ENCODE measurements at regions not wholly inside any gene's neighbourhood (a gene's known extent, or its start where the extent isn't known, plus 50 kb on each side); places are given as distances from the start of the nearest gene placed in this dataset.
"Not testable (repeated sequence)": the region's sequence is repeated elsewhere in the genome, so short reads cannot be mapped to it uniquely, and the experiment has no call there.

DNA sequence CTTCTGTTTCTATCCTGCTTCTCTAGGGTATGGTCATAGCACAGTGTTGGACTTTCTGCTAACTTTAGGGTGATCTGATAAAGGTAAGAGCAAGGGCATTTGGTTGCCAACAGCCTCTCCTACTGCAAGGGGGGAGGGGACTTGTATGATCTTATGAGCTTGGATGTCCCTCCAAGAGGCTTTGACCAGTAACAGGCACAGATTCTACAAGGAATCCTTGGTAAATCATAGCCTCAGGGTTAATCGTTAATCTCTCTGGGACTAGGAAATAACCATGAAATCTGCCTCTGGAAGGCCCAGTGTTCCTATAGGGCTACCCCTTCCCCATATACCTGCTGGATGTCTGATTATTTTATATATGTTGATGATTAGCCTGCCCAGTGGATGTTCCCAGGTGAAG lies 134.8 kb upstream of the TNFSF4 start:
- no peak for DNase-seq (ENCODE audit: low spot score)
- no peak for FAIRE-seq

- DNase-seq (ENCODE audit: low spot score) (no peak), FAIRE-seq (no peak)
Measured at GRCh38 chr1:173342736-173343135, 134.4 kb upstream of the PRDX6 start.

GRCh38 chr1:173344034-173344743 lies 132.9 kb upstream of the PRDX6 start:
- DNase-seq (ENCODE audit: low spot score) (no peak), FAIRE-seq (no peak)

DNA sequence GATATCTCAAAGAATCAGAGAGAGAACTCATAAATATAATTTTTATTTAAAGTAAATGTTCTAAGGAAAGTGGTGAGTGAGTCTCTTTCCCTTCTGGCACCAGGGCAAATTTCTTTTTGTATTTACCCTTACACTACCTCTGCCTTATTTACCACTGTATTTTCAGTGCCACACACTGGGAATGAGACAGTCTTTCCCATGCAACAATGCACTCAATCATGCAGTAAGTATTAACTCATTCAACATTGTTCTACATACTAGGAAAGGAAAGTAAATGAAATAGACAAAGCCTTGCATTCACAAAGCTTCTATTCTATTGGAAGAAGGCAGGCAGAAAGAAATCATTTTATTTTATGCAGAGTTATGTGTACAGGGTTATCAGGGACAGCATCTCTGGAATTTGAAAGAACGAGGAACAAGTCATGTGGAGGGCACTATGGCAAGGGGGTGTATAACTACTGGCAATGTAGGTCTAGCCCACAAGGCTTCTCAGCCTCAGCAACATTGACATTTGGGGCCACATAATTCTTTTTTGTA lies 129.8 kb upstream of the PRDX6 start:
- DNase-seq (ENCODE audit: low spot score) (no peak), FAIRE-seq (no peak)

GRCh38 chr1:173352635-173353034 lies 124.5 kb upstream of the PRDX6 start:
- not testable (repeated sequence) for DNase-seq (ENCODE audit: low spot score); FAIRE-seq

- DNase-seq (ENCODE audit: low spot score) (no peak), FAIRE-seq (no peak)
Measured at GRCh38 chr1:173353350-173353749, 123.8 kb upstream of the PRDX6 start.

DNA sequence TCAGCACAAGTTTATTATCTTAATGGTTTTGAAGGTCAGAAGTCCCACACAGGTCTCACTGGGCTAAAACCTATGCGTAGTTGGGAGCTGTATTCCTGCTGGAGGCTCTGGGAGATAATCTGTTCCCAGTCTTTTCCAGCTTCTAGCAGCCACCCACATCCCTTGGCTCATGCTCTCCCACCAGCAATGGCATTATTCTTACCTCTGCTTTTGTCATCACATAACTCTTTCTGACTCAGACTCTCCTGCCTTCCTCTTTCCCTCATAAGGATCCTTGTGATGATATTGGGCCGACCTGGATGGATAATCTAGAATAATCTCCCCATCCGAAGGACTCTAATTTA lies 122.2 kb upstream of the PRDX6 start:
- FAIRE-seq: no peak
- DNase-seq (ENCODE audit: low spot score): peak; percentile 14

DNA sequence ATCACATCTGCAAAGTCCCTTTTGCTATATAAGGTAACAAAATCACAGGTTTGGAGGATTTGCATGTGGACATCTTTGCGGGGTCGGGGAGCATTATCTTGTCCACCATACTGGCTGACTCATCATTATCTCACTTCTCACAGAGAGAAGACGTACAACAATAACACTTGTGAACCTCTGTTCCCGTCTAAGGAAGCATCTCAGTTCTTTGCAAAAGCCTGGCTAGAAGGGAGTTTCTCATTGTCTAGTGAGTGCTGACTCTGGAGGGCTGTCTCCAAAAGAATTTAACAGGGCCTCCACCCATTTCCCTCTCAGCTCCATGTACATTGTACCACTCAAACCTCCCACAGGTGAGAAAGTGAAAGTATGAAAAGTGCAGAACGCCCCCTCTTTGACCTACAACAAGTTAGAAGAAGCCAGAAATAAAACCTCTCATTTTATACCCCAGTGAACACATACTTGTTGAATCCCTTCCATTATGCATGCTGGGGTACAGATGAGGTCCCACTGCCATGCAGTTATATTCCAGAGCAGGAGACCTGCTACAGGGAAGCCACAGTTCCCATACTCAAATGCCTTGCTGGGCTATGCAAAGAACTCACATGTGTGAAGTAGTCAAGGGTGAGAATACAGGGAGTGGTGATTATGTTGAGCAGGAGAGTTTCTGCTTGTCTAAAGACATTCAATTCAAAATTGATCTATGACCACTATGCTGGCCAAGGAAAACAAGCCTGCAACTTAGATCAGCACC lies 121.7 kb upstream of the PRDX6 start:
- DNase-seq (ENCODE audit: low spot score): peak; percentile 14
- FAIRE-seq: no peak

GRCh38 chr1:173356191-173356762 lies 120.9 kb upstream of the PRDX6 start:
- DNase-seq (ENCODE audit: low spot score) (no peak), FAIRE-seq (no peak)

DNA sequence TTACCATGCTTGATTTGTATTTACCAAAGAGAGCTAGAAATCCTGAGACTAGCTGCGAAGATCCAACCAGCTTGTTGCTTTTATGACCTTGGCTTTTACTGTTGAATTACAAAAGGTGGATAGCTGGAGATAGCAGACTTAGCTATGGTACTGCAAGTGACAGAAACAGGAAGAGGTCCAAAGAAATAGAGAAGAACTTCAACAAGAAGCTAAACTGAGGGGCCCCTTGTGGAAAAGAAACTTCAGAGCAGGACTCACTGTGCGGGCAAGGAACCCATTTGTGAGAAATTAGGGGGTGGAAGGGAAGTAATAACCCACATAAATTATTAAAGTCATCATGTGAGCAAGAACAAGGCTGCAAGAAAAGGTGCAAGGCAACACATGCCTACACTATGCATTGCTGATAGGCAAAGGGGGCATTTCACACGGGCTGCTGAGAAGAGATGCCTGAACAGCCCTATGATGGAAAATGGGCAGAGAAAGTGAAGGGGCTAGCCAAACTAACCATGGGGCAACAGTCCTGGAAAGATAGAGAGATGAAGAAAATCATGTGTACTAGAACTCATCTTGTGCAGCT lies 116.6 kb upstream of the PRDX6 start:
- no peak for DNase-seq (ENCODE audit: low spot score)

GRCh38 chr1:173362543-173362942 lies 114.6 kb upstream of the PRDX6 start:
- no peak for FAIRE-seq
- DNase-seq (ENCODE audit: low spot score): no peak

More for the DNA sequence above, 116.6 kb upstream of the PRDX6 start:
- FAIRE-seq: no peak

DNA sequence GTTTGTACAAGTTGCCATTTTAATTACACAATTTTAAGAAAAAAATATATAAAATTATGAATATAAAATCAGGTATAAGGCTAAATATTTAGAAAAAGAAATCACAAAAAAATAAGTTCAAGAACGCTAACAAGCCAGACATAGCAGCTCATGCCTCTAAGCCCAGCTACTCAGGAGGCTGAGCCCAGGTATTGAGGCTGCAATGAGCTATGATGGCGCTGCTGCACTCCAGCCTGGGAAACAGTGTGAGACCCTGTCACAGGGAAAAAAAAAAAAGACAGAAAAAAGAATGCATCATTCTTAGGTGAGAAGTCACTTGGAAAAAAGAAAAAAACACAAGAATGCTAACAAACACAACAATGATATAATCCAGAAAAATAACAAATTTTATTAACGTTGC lies 112.3 kb upstream of the PRDX6 start:
- FAIRE-seq: no peak
- DNase-seq (ENCODE audit: low spot score): no peak

- FAIRE-seq: no peak
- no peak for DNase-seq (ENCODE audit: low spot score)
Measured at GRCh38 chr1:173365341-173365740, 111.8 kb upstream of the PRDX6 start.

GRCh38 chr1:173367136-173367535 lies 110.0 kb upstream of the PRDX6 start:
- no peak for DNase-seq (ENCODE audit: low spot score)
- FAIRE-seq: no peak

DNA sequence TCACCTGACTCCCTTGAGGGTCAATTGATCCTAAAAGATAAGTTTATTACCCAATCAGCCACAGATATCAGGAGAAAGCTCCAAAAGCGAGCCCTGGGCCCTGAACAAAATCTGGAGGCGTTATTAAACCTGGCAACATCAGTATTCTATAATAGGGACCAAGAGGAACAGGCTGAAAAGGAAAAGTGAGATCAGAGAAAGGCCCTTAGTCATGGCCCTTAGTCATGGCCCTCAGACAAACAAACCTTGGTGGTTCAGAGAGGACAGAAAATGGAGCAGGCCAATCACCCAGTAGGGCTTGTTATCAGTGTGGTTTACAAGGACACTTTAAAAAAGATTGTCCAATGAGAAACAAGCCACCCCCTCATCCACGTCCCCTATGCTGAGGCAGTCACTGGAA lies 106.5 kb upstream of the PRDX6 start:
- DNase-seq (ENCODE audit: low spot score); FAIRE-seq: not testable (repeated sequence)

DNA sequence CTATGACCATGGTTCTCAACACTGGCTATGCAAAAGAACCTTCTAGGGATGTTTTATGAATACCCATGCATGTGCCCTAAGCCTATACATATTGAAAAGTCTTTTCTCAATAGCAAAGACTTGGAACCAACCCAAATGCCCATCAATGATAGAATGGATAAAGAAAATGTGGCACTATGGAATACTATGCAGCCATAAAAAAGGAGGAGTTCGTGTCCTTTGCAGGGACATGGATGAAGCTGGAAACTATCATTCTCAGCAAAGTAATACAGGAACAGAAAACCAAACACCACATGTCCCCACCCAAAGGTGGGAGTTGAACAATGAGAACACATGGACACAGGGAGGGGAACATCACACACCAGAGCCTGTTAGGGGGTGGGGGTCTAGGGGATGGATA lies 101.1 kb upstream of the PRDX6 start:
- FAIRE-seq; DNase-seq (ENCODE audit: low spot score): not testable (repeated sequence)

DNA sequence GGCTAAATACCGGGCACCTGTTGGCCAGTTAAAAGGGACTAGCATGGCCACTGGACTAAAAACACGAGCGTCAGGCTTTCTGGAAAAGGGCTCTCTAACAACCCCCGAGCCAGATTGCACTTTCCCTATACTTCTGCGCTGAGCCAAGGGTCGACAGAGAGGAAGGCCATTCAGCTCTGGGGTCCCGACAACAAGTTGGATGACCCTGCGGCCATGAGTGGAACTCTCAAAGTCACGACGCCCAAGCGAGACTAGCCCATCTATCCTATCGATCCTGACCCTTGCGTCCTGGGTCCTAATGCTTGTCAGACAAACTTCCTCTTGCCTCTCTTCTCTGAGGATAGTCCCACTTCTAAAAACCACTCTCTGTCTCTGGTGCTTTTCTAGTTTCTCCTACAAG lies 99.9 kb upstream of the PRDX6 start:
- DNase-seq (ENCODE audit: low spot score): no peak
- FAIRE-seq: no peak

GRCh38 chr1:173383351-173383750 lies 93.8 kb upstream of the PRDX6 start:
- no peak for DNase-seq (ENCODE audit: low spot score)
- no peak for FAIRE-seq

DNA sequence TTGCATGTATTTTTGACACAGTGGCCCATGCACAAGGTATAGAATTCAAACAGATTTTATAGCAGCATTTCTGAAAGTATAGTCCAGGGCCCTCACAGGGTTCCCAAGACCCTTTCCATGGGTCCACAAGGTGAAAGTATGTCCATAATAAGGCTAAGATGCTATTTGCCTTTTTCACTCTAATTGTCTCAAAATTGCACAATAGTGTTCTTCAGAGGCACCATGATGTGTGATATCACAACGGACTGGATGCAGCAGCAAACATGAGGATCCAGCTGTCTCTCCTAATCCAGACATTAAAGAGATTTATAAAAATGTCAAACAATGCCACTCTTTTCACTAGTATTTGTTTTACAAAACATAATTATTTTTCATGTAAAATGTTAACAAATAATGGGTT lies 88.8 kb upstream of the PRDX6 start:
- no peak for DNase-seq (ENCODE audit: low spot score)
- FAIRE-seq: no peak

DNA sequence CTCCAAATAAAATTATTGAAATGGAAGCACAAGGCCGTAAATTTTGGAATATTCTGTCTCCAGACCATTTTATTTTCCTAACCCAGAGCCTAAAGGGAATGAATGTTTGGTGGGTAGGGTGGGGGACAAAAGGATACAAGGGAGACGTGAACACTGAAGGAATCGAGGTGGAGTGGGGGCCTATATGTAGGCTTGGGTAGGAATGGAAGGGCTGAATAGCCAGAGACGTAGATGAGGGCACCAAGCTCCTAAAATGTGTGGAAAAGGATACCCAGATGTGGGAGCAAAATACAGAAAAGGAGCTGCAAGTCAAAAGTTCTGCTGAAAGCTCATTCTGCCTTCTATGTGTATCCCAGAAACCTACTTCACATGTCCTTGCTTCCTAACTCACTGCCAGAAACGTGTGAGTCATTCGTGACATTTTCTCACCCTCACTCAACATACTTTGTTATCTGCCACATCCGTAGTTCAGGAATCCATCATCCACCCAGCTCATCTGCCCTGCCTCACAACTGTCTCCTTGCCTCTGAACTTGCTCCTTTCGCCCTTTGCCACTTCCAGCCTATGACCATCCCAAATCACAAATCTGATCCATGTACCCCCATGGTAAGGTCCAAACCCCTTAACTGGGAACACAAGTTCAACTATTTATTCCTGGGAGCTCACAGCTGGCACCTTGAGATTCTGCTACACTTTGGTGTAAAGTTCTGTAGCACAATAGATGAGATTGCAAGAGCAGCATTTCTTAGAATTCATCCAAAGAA lies 84.1 kb upstream of the PRDX6 start:
- peak; percentile 71 for DNase-seq (ENCODE audit: low spot score)

DNA sequence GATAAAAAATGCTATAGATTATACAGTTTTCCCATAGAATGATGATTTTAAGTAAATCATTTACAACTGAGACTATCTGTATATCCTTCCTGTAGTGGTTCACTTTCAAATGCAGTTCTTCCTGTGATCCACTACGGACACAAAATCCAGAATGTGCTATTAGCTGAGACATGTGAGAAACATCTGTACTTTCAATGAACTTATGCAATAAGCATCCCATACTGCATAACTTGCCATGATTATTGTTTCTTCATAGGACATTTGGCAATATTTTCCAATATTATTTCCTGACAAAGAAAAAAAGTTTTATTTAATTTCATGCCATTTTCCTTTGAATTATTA lies 83.5 kb upstream of the PRDX6 start:
- DNase-seq (ENCODE audit: low spot score) (no peak), FAIRE-seq (no peak)

More for the DNA sequence above, 84.1 kb upstream of the PRDX6 start:
- peak; percentile 93 for FAIRE-seq
